GM21786 (cell line): ENCODE measurements at regions not wholly inside any gene's neighbourhood (a gene's known extent, or its start where the extent isn't known, plus 50 kb on each side); places are given as distances from the start of the nearest gene placed in this dataset.
"Not testable (repeated sequence)": the region's sequence is repeated elsewhere in the genome, so short reads cannot be mapped to it uniquely, and the experiment has no call there.

Source experiments
- ATAC-seq: cut with Tn5 transposase; IDR thresholded peaks from one replicate; pipeline ENCODE4 v1.9.1; 2021; ENCODE audit not compliant: unreplicated experiment

- ATAC-seq = no peak
Measured at GRCh38 chr5:28896949-28897348, 1858.6 kb upstream of the CDH9 start.

- no peak for ATAC-seq
Measured at GRCh38 chr5:28880936-28881335, 1842.5 kb upstream of the CDH9 start.

- ATAC-seq = no peak
Measured at GRCh38 chr5:28877050-28877449, 1838.7 kb upstream of the CDH9 start.

GRCh38 chr5:28864006-28864405 is 1825.6 kb upstream of the CDH9 start:
- ATAC-seq = no peak

GRCh38 chr5:28862860-28863196 is 1824.4 kb upstream of the CDH9 start:
- no peak for ATAC-seq

- no peak for ATAC-seq
Measured at GRCh38 chr5:28862137-28862859, 1823.9 kb upstream of the CDH9 start.

- no peak for ATAC-seq
Measured at GRCh38 chr5:28855626-28856025, 1817.2 kb upstream of the CDH9 start.

GRCh38 chr5:28850320-28850921 is 1812.0 kb upstream of the CDH9 start:
- no peak for ATAC-seq

- ATAC-seq = no peak
Measured at GRCh38 chr5:28831042-28831441, 1792.7 kb upstream of the CDH9 start.

- ATAC-seq = no peak
Measured at GRCh38 chr5:28823231-28823630, 1784.8 kb upstream of the CDH9 start.

- ATAC-seq = no peak
Measured at GRCh38 chr5:28822071-28822470, 1783.7 kb upstream of the CDH9 start.

- no peak for ATAC-seq
Measured at GRCh38 chr5:28810751-28811136, 1772.4 kb upstream of the CDH9 start.

GRCh38 chr5:28809811-28810750 is 1771.7 kb upstream of the CDH9 start:
- no peak for ATAC-seq

GRCh38 chr5:28808967-28809810 is 1770.8 kb upstream of the CDH9 start:
- ATAC-seq = no peak

GRCh38 chr5:28807195-28807729 is 1768.9 kb upstream of the CDH9 start:
- ATAC-seq = no peak

- not testable (repeated sequence) for ATAC-seq
Measured at GRCh38 chr5:28799035-28799434, 1760.6 kb upstream of the CDH9 start.

GRCh38 chr5:28788954-28789353 is 1750.6 kb upstream of the CDH9 start:
- ATAC-seq = no peak

GRCh38 chr5:28780083-28780692 is 1741.8 kb upstream of the CDH9 start:
- ATAC-seq = no peak

GRCh38 chr5:28779161-28779754 is 1740.9 kb upstream of the CDH9 start:
- no peak for ATAC-seq

GRCh38 chr5:28770307-28770706 is 1731.9 kb upstream of the CDH9 start:
- ATAC-seq = no peak
